NCI-H460 (cell line): ENCODE measurements at regions not wholly inside any gene's neighbourhood (a gene's known extent, or its start where the extent isn't known, plus 50 kb on each side); places are given as distances from the start of the nearest gene placed in this dataset.
"Not testable (repeated sequence)": the region's sequence is repeated elsewhere in the genome, so short reads cannot be mapped to it uniquely, and the experiment has no call there.

Experiments
- DNase-seq: peaks from one replicate; pipeline ENCODE4 v3.0.0-alpha.2; 2016; ENCODE audit warnings: low read depth; ENCODE audit errors: extremely low read depth

DNA sequence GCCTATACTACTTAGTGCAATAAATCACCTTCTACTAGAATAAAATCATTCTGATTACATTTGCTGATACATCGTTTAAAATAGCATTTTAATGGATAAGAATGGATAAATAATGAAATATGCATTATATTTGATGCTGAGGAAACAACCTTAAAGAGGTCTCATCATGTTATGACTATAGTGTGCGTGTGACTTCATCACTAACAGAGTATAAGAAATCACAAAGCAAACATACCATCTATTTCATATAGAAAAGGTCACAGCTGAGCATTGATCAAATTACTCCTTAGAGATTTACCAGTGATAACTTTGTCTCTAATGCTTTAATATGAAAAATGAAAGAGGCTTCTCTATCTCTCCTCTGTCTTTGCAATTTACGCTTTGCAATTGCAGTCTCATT, 1620.3 kb upstream of the SLC10A2 start:
- DNase-seq = no peak

DNA sequence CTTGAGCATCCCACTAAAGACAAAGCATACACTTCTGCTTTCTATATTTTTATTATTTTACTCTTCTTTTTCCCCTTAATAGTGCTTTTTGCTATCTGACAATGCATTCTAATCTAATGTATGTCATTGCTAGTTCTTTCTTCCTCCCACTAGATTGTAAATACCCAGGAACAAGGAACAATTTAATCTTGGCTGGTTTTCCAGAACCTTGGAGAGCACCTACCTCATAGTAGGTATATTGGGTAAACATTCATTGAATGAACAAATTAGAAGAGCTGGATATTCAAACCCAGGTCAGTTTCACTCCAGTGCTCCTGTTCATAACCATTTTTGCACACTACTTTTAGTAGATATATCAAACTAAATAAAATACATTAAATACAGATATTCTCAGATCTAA, 1617.6 kb upstream of the SLC10A2 start:
- DNase-seq = no peak

DNA sequence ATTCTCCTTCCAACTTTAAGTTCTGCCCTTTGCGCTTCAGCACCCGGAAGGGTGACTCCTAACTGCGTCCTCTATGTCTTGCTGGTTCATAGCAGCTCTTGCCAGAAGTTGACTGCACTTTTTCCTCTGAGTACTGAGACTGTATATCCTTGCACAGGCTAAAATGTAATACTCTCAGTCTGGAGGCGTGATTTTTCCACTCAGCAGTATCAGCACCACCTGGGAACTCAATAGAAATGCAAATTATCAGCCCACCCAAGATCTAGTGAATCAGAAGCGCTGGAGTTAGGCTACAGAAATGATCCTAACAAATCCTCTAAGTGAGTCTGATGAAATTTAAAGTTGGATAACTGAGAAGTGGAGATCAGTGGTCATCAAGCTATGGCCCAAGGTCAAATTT, 1611.9 kb upstream of the SLC10A2 start:
- no peak for DNase-seq

DNA sequence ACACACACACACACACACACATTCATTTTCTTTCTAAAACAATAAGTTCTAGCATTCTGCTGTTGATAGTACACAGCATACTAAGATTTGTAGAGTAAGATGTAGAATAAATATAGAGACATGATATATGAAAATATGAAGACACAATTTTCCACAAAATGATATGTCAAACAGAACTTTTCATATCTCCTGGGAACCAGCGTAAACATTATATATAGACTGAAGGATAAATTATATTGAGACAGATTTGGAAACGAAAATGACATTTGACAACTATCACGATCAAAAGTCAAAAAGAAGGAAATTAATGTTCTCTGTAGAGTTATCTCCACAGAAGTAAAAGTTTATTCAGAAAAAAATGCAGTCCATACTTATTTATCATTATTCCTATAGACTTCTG, 1605.7 kb upstream of the SLC10A2 start:
- no peak for DNase-seq

DNA sequence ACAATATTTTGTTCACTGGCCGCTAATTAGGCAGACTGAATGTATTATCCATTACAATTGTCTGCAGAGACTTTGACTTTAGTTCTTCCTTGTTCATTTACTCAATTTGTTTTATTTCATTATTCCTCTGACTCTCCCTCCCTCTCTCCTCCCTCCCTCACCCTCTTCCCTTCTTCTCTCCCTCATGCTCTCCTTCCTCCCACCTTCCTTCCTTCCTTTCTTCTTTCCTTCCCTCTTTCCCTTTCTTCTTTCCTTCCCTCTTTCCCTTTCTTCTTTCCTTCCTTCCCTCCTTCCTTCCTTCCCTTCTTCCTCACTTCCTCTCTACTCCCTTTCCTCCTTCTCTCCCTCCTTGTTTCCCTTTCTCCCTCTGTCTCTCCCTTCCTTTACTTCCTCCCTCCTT, 1591.0 kb upstream of the SLC10A2 start:
- DNase-seq = no peak

DNA sequence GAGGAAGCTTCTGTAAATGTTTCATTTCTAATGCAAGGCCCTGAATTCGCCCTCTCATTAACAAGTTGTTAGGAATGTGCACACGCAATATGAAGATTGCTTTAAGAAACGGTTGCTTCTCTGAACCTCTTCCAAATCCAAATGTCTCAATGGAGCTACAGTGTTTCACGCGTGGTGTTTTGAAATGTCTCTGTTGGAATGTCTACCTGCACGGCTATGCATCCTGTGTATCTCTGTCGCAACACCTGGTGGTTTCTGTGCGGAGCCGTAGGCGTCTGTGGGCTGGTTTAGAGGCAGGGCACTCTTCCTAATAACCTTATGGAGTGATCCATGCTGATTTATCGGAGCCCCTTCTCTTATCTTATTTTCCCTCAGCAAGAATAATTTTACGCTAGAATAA, 1584.2 kb upstream of the SLC10A2 start:
- no peak for DNase-seq

DNA sequence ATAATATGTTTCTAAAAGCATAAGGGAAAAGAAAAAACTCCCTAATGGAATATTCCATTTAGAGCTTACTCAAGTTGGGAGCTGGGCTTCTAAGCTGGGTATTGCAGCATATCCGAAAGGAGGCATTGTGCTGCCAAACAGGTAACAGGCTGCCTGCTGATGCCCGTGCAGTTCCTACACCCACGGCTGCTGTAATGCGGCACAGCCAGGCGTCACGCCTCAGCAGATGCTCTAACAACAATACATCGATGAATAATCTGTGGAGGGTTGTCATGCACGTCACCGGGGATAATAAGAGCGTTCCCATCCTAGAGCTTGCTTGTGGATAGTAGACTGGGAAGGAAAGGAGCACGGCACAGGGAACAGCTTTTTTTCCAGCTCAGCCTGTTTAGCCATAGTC, 1582.1 kb upstream of the SLC10A2 start:
- DNase-seq = no peak

DNA sequence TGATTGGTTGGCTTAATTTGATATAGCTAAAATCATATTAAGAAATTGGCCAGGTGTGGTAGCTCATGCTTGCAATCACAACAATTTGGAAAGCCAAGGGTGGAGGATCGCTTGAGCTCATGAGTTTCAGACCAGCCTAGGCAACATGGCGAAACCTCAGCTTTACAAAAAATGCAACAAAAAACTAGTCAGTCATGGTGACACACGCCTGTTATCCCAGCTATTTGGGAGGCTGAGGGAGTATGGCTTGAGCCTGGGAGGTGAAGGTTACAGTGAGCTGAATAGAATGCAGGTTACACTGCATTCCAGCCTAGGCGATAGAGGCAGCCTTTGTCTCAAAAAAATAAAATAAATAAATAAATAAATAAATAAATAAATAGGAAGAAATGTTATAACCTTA, 1579.6 kb upstream of the SLC10A2 start:
- DNase-seq = no peak

DNA sequence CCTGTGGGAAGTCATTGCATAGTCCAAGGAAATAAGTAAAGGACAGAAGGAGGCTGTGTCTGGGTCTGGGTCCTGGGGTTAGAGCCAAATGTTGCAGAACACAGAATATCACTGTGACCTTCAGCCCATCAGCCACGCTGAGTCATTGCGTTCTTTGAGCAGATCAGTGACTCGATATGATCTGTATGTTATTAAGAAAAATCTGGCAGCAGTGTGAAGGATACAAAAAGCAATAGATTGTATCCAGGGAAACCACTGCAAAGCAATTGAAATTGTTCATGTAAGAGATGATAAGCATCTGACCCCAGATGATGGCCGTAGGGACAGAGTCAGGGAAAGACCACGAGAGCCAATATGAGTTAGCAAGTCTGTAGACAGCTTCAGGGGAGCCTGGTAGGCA, 1575.1 kb upstream of the SLC10A2 start:
- DNase-seq = no peak

DNA sequence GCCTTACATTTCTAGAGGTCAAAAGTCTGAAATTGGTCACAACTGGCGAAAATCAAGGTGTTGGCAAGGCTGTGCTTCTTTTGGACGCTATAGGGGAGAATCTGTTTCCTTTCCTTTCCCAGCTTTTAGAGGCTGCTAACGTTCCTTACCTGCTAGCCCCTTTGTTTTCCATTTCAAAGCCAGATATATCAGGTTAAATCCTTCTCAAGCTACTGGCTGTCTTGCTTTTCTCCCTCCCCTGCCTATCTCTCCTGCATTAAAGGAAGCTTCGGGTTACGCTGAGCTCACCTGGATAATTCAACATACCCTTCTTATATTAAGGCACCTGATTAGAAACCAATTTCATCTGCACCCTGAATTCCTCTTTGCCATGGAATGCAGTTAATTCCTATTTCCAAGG, 1569.7 kb upstream of the SLC10A2 start:
- no peak for DNase-seq

DNA sequence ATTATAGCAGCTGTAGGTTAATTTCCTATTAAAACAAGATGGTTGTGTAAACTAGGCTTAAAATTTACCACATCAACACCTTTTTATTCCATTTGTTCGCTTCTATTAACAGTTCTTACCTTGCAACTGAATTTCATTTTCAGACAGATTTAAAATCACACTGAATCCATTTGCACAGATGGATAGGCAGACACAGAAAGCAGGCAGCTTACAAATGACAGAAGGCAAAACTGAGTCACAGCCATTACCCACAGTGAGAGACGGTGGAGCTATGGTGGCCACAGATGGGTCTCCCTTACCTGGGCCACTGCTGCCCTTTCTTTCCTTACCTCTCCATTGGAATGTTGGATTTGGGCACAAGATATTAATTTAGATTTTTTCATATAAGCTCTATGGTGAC, 1567.8 kb upstream of the SLC10A2 start:
- no peak for DNase-seq

DNA sequence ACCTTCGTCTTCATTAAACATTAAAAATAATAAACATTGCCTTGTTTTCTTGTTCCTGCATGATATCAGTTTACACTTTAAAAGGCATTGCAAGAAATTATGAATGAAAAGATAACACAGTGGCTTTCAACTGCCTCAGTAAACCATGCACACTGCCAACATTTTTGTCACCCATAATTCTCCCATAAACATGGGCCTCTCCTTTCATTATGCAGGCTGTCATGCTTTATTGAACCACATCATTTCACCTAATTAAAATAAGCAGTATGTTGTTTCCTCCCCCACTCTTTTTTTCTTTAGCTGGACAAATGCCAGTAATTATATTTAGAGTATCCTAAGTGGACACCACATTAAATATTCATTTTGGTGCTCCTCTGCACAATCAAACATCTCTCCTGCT, 1566.5 kb upstream of the SLC10A2 start:
- no peak for DNase-seq

DNA sequence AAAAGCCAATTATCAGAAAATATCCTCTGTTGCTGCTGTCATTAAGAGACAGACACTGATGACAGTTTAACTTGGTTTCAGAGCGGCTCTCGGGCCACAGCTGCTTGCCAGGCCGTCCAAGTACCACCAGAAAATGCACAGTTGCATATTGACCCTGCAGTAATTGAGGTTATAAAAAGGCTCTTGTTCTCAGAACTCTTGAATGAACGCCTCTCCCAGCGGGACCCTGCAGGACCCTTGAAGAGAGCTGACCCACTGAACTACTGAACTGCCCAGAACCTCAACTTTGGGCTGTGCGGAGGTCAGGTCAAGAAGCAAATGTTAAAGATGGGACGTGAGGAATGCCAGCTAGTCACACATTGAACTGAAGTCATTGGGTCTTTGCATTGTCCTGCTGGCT, 1559.0 kb upstream of the SLC10A2 start:
- DNase-seq = no peak

DNA sequence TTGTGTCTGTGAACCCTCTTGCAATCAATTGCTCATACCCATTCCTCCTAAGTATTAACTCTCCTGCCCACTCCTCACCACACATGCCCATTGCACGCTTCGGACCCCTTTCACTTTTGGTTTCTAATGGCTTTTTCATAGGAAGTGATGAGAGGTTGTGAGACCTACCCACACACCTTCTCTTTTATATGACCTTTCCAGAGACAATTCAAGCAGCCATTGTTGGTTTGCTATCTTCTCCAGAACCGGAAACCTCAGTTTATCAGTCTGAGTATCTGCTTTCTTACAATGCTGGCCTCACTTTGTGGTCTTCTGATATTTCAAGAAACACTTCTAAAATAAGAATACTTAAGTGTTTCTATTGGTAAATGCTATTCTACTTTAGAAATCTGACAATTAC, 1550.8 kb upstream of the SLC10A2 start:
- DNase-seq = no peak

DNA sequence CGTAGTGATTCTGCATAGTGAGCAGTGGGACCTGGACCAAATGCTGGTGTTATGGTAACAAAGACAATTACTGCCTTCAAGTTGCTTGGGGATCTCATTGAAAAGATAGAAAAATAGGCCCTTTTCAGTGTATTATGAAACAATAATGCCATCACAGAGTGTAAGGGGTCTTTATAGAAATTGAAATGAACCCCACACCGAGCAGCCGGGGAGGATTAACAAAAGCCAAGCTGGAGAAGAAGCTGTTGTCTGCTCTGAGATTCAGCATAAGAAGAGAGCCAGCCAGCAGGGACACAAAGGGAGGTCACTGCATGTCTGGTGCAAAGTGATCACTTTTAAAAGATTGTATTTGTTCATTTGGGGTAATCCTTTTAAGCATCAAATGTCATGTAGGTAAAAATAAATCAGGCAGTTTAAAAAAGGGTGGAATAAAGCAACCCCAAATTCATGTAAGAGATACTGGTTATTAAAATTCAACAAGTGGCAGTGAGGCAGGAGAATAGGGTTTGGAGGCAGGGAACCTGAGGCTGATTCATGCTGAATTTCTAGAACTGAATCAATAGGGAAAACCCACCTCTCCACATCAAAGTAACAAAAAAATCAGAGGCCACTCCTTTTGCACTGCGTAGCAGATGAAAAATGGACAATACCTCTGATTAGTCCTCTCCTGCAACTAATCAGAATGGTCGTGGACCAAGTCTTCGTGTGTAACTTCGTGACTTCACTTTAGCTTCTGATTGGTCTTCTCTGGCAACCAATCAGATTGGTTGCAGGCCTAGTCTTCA, 1548.3 kb upstream of the SLC10A2 start:
- no peak for DNase-seq

DNA sequence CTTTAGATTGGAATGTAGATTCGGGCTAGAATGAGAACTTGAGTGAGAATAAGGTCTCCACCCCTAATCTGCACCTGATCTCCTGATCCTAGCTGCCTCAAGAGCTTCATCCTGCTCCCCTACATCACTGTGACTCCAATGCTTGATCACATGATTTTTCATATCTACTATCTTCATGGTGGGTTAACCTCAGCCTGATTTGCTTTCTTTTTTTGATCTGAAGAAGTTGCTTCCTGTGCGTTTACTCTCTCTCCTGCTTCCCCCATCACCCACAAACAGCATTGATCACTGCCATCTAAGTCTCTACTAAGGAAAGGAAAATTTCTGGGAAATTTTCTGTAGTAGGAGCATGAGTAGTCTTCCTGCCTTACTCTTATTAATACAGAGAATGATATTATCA, 1542.1 kb upstream of the SLC10A2 start:
- no peak for DNase-seq

DNA sequence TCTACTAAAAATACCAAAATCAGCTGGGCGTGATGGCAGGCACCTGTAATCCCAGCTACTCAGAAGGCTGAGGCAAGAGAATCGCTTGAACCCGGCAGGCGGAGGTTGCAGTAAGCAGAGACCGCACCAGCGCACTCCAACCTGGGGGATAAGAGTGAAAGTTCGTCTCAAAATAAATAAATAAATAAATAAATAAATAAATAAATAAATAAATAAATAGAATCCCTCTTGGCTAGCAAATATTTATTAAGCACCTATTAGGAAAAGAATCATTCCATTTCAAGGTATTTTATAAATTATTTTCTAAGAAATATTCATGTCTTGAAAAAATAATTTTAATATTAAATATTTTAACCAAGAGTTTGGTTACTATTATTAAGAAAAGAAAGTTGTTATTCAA, 1539.2 kb upstream of the SLC10A2 start:
- DNase-seq = not testable (repeated sequence)

DNA sequence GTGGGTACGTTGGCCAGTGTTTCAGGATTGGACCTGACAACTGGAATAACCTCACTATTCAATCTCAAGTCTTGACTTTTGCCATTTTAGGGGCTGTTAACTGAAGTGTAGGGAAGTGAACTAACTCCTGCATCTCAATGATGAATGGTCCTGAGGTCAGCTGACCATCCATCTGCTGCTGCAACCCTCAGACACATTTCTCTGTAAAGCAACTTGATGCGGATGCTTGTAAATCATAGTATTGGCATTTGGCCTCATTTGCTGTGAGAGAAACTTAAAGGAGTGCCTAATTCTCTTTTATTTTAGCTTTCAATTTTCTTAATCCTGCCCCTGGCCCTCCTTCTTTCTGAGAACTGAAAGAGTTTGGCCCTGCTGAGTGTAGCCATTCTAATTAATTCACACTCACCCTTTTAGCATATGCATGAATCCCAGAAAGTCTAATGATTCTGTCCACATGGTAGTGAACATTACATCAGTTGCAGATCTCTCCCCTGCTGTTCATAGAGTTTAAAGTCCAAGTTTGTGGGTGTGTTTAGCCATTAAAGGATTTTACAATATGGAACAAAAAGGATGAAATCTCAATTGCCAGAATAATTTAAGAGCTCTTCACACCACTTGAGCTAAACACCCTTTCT, 1531.4 kb upstream of the SLC10A2 start:
- no peak for DNase-seq

DNA sequence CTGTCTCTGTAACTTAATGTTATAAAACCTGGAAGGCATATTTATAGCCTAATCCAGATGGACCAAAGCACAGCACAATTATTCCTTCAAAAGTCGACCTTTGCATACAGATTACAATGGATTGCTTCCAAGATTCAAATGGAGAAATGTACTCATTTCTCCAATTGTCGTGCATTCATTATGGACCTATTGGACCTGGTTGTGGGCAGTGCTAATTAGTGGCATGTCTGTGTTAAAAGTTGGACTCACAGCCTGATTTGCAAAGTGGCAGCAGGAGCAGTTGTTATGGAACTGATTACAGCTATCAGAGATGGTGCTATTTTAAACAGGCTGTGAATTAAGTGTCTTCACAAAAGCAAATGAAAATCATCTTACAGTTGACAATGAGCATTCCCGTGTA, 1529.3 kb upstream of the SLC10A2 start:
- DNase-seq = no peak

DNA sequence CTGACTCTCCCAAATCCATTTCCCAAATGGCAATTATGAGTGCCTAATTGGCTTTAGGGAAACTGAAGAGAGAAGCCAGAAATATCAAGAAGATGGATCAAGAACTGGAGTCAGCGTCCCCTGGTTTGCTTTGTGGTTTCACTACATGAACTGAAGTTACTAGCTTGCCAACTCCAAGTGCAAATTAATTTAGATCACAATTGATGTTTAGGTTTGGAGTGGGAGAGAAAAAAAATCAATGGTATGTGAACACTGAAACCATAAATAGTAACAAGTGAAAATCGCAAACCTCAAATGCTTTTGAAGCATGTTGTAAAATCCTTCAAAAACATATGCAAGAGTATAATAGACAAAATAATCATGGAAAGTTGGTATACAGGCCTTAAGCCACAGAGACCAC, 1528.6 kb upstream of the SLC10A2 start:
- no peak for DNase-seq

DNA sequence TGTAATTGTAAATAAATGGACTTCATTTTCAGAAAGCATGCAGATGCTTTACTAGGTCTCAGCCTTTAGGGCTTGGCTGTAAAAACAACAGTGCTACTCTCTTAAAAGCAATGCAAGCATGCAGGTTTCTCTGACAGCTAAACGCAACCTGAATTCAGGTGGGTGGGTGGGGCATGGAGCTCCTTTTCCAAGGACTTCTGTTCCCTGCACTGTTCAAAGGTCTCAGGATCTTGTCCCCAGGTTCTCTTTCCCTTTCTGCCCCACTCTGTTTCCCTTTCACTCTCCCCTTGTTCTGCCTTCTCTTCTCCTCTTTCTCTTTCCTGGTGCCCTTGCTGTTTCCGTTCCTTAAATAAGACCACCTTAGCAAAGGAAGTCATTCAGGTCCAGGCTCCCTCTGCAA, 1527.5 kb upstream of the SLC10A2 start:
- no peak for DNase-seq

DNA sequence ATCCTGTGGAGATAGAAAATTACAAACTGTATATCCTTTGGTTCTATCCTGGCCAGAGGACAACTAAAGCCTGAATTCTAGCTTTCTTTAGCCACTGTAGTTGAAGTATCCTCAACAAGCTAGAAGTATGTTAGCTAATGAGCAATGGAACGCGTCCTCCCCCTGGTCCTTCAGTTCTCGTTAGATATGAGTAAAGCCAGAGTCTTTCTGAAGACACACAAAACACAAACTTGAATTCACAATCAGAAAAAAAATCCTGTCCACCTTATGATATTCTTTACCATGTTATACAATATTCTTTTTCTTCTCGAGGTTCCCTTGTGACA, 1527.0 kb upstream of the SLC10A2 start:
- DNase-seq = no peak
